Mesendoderm (in vitro differentiated cells): ENCODE measurements at regions not wholly inside any gene's neighbourhood (a gene's known extent, or its start where the extent isn't known, plus 50 kb on each side); places are given as distances from the start of the nearest gene placed in this dataset.
"Not testable (repeated sequence)": the region's sequence is repeated elsewhere in the genome, so short reads cannot be mapped to it uniquely, and the experiment has no call there.

Source experiments
- DNase-seq: peaks from one replicate; pipeline ENCODE4 v3.0.0; 2013
- H2AK5ac ChIP-seq: 2 replicates; pipeline ENCODE4 v1.6.1; 2013; ENCODE audit warnings: low read length, inconsistent platforms
- H2BK120ac ChIP-seq: 2 replicates; pipeline ENCODE4 v1.6.1; 2013; ENCODE audit warnings: low read depth, mild to moderate bottlenecking, low read length, moderate library complexity, mixed read lengths
- H2BK15ac ChIP-seq: replicated peaks from 2 replicates; pipeline ENCODE4 v1.6.1; 2013; ENCODE audit warnings: low read depth, mild to moderate bottlenecking, moderate library complexity
- H2BK5ac ChIP-seq: 2 replicates; pipeline ENCODE4 v1.6.1; 2013; ENCODE audit warnings: low read length, inconsistent platforms
- H3K18ac ChIP-seq: 2 replicates; pipeline ENCODE4 v1.6.1; 2013; ENCODE audit warnings: mild to moderate bottlenecking, low read length, mixed read lengths
- H3K23ac ChIP-seq: one replicate; pipeline ENCODE4 v1.6.1; 2013; ENCODE audit warnings: low read length
- H3K27ac ChIP-seq: 2 replicates; pipeline ENCODE4 v1.5.1; 2013; ENCODE audit warnings: low read depth, mild to moderate bottlenecking, inconsistent platforms, low read length, moderate library complexity
- H3K27me3 ChIP-seq: 2 replicates; pipeline ENCODE4 v1.6.1; 2013; ENCODE audit warnings: low read length, control low read depth, mild to moderate bottlenecking, inconsistent platforms; ENCODE audit not compliant: insufficient read depth, poor library complexity
- H3K36me3 ChIP-seq: 2 replicates; pipeline ENCODE4 v1.6.1; 2013; ENCODE audit warnings: low read length, inconsistent platforms; ENCODE audit not compliant: control insufficient read depth, insufficient read depth
- H3K4ac ChIP-seq: one replicate; pipeline ENCODE4 v1.6.1; 2013; ENCODE audit warnings: low read depth, mild to moderate bottlenecking, low read length, moderate library complexity
- H3K4me1 ChIP-seq: 2 replicates; pipeline ENCODE4 v1.6.1; 2013; ENCODE audit warnings: low read depth, low read length, inconsistent platforms; ENCODE audit not compliant: control insufficient read depth
- H3K4me2 ChIP-seq: 2 replicates; pipeline ENCODE4 v1.6.1; 2013; ENCODE audit warnings: low read length
- H3K4me3 ChIP-seq: 2 replicates; pipeline ENCODE4 v1.5.1; 2013; ENCODE audit warnings: mild to moderate bottlenecking, low read length
- H3K56ac ChIP-seq: one replicate; pipeline ENCODE4 v1.6.1; 2013; ENCODE audit warnings: low read length
- H3K79me1 ChIP-seq: 2 replicates; pipeline ENCODE4 v1.6.1; 2013; ENCODE audit warnings: low read length, inconsistent platforms
- H3K79me2 ChIP-seq: 2 replicates; pipeline ENCODE4 v1.6.1; 2013; ENCODE audit warnings: mild to moderate bottlenecking, low read length; ENCODE audit not compliant: control insufficient read depth, insufficient read depth
- H3K9ac ChIP-seq: 2 replicates; pipeline ENCODE4 v1.6.1; 2013; ENCODE audit warnings: low read length, inconsistent platforms
- H4K5ac ChIP-seq: one replicate; pipeline ENCODE4 v1.6.1; 2013; ENCODE audit warnings: low read length
- H4K8ac ChIP-seq: one replicate; pipeline ENCODE4 v1.6.1; 2013; ENCODE audit warnings: low read depth, mild to moderate bottlenecking, control low read depth, low read length, moderate library complexity
- WGBS: extraction: QIAGEN DNeasy Blood & Tissue Kit; methylation state at CpG from one replicate; pipeline ENCODE4 v1.1.7; 2013; ENCODE audit warnings: low lambda C conversion rate, missing lambda C conversion rate; ENCODE audit not compliant: insufficient coverage; ENCODE audit errors: extremely low coverage; 5-methylcytosine and 5-hydroxymethylcytosine counted together

- Histone ChIP-seq H2BK120ac (no peak overlapping the region), H3K4me1 (no peaks in the 10 kb centered on the region), H3K4me3 (no peak overlapping the region), H4K8ac (no peak overlapping the region), H3K18ac (no peak overlapping the region), H3K27ac (no peak overlapping the region), H3K27me3 (no peaks in the 10 kb centered on the region), H3K4ac (no peak overlapping the region), H3K4me2 (no peak overlapping the region), H3K36me3 (no peaks in the 10 kb centered on the region), H3K9ac (no peak overlapping the region), H2BK15ac (no peak overlapping the region), H3K79me1 (no peaks in the 10 kb centered on the region), H3K56ac (no peak overlapping the region), H3K23ac (no peak overlapping the region), H2AK5ac (no peak overlapping the region), H4K5ac (no peak overlapping the region), H2BK5ac (no peak overlapping the region), H3K79me2 (no peaks in the 10 kb centered on the region)
- WGBS: no CpG with 5 or more reads among the region's 3 CpGs
- DNase-seq: no peak
These were observed 362.2 kb downstream of the SRGAP2C start for GRCh38 chr1:121546830-121547591.

GRCh38 chr1:121547726-121548125 lies 363.0 kb downstream of the SRGAP2C start:
- H3K27ac ChIP-seq, H3K79me1 ChIP-seq, H3K4ac ChIP-seq, H2AK5ac ChIP-seq, H3K4me2 ChIP-seq, H2BK15ac ChIP-seq, H3K23ac ChIP-seq, H3K36me3 ChIP-seq, H2BK120ac ChIP-seq, H3K9ac ChIP-seq, H3K27me3 ChIP-seq, H3K56ac ChIP-seq, H2BK5ac ChIP-seq, H3K18ac ChIP-seq, H3K4me1 ChIP-seq, H4K5ac ChIP-seq, H3K79me2 ChIP-seq, H4K8ac ChIP-seq, DNase-seq, H3K4me3 ChIP-seq: not testable (repeated sequence)
- no CpG with 5 or more reads among the region's 2 CpGs for WGBS

- not testable (repeated sequence) for H3K23ac ChIP-seq, H2BK120ac ChIP-seq, H3K79me1 ChIP-seq, H3K4me2 ChIP-seq, H4K8ac ChIP-seq, H3K56ac ChIP-seq, H3K4me1 ChIP-seq, H2BK15ac ChIP-seq, H3K79me2 ChIP-seq, H3K4me3 ChIP-seq, H3K9ac ChIP-seq, DNase-seq, H2AK5ac ChIP-seq, H3K27me3 ChIP-seq, H3K36me3 ChIP-seq, H3K4ac ChIP-seq, H2BK5ac ChIP-seq, H3K27ac ChIP-seq, H3K18ac ChIP-seq, H4K5ac ChIP-seq
- no CpG with 5 or more reads among the region's 3 CpGs for WGBS
These were observed 366.0 kb downstream of the SRGAP2C start for GRCh38 chr1:121550817-121551216.

GRCh38 chr1:121551491-121551890 lies 366.7 kb downstream of the SRGAP2C start:
- not testable (repeated sequence) for H3K4me2 ChIP-seq, H2BK120ac ChIP-seq, H2AK5ac ChIP-seq, H3K79me2 ChIP-seq, H3K56ac ChIP-seq, DNase-seq, H3K36me3 ChIP-seq, H3K4me1 ChIP-seq, H3K9ac ChIP-seq, H3K27ac ChIP-seq, H3K18ac ChIP-seq, H2BK5ac ChIP-seq, H3K27me3 ChIP-seq, H3K23ac ChIP-seq, H4K8ac ChIP-seq, H2BK15ac ChIP-seq, H4K5ac ChIP-seq, H3K4me3 ChIP-seq, H3K79me1 ChIP-seq, H3K4ac ChIP-seq
- WGBS: no CpG with 5 or more reads among the region's 2 CpGs

DNA sequence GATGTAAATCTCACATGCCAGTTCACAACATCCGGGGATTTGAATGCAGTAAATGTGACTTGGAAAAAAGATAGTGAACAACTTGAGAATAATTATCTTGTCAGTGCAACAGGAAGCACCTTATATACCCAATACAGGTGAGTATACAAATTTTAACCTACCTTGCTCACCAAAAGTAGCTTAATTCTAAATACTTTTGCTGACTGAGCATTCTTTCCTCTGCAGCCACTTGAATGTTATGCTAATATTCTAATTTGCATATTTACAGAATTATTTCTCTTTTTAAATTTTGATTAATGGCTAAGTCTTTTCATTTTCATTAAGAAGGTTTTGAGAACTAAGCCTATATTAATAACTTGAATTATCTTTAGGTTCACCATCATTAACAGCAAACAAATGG lies 371.8 kb downstream of the SRGAP2C start:
- no CpG with 5 or more reads among the region's 1 CpG for WGBS
- H3K36me3 ChIP-seq, H3K56ac ChIP-seq, H2BK120ac ChIP-seq, H4K8ac ChIP-seq, H3K4me3 ChIP-seq, H3K4me1 ChIP-seq, H3K4me2 ChIP-seq, H4K5ac ChIP-seq, H3K4ac ChIP-seq, H3K79me1 ChIP-seq, H3K9ac ChIP-seq, H2BK5ac ChIP-seq, DNase-seq, H3K18ac ChIP-seq, H2BK15ac ChIP-seq, H3K27ac ChIP-seq, H2AK5ac ChIP-seq, H3K23ac ChIP-seq, H3K27me3 ChIP-seq, H3K79me2 ChIP-seq: not testable (repeated sequence)

GRCh38 chr1:121558034-121558433 lies 373.3 kb downstream of the SRGAP2C start:
- not testable (repeated sequence) for H3K79me1 ChIP-seq, H3K27ac ChIP-seq, H3K18ac ChIP-seq, H2BK15ac ChIP-seq, H3K4me2 ChIP-seq, H3K36me3 ChIP-seq, H3K4me3 ChIP-seq, H4K5ac ChIP-seq, H3K4me1 ChIP-seq, H3K27me3 ChIP-seq, H2BK5ac ChIP-seq, H3K4ac ChIP-seq, H2BK120ac ChIP-seq, H3K79me2 ChIP-seq, DNase-seq, H3K9ac ChIP-seq, H3K23ac ChIP-seq, H4K8ac ChIP-seq, H3K56ac ChIP-seq, H2AK5ac ChIP-seq
- no CpG with 5 or more reads among the region's 1 CpG for WGBS
